ENCODE measurements at regions not wholly inside any gene's neighbourhood (a gene's known extent, or its start where the extent isn't known, plus 50 kb on each side); places are given as distances from the start of the nearest gene placed in this dataset.
A peak's percentile ranks its signal among the peaks of the same experiment; 100 is the strongest.

DNA sequence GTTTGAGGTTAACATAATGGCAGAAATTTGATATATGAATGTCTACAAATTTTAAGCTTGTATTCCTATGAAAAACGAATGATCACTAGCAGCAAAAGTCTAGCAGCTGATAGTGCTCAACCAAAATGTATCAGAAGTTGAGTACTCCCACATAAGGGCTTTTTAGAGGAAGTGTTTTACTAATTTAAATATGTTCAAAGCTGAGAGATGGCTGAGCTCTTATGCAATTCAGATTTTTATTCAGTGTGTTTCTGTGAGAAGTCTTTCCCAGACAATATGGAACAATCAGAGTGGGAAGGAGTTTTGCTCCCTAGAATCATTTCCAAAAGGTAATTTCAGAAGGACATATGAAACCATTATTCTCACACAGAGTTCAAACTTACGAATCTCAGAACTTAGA lies 327.0 kb downstream of the ZPLD1 start:
- TF ChIP-seq, protein P1, sequence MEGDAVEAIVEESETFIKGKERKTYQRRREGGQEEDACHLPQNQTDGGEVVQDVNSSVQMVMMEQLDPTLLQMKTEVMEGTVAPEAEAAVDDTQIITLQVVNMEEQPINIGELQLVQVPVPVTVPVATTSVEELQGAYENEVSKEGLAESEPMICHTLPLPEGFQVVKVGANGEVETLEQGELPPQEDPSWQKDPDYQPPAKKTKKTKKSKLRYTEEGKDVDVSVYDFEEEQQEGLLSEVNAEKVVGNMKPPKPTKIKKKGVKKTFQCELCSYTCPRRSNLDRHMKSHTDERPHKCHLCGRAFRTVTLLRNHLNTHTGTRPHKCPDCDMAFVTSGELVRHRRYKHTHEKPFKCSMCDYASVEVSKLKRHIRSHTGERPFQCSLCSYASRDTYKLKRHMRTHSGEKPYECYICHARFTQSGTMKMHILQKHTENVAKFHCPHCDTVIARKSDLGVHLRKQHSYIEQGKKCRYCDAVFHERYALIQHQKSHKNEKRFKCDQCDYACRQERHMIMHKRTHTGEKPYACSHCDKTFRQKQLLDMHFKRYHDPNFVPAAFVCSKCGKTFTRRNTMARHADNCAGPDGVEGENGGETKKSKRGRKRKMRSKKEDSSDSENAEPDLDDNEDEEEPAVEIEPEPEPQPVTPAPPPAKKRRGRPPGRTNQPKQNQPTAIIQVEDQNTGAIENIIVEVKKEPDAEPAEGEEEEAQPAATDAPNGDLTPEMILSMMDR (conservative IDR thresholded peaks at IDR 0.05; ENCODE audit: low read depth, low read length): no peak
- DNase-seq (ENCODE audit: low read depth): no peak
- H3K4me3 ChIP-seq (ENCODE audit: low read depth, low read length): no peak overlapping the region

DNA sequence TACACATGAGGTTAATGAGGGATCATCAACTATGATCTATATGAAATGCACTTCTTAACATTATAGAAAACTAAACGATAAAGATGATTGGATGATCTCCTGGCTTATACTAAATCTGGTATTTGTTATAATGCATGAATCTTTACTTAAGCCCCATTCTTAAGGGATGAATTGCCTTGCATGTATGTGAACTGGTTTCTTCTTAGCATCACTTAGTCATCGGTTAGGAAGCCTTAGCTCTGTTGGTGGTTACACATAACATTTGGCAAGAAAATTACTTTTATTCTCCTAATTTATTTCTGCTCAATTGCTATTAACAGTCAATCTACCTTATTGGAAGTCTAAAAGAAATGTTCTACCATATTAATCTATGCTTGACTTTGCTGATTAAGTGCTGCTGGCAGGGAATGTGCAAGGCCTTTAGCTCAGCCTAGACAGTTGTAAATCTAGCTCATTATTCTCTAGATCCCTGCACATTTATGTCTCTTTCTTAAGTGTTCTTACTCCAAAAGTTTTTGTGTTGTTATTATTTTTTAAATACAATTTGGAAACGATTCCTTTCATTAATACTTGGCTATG lies 356.0 kb downstream of the ZPLD1 start:
- no peak overlapping the region for H3K4me3 ChIP-seq (ENCODE audit: low read depth, low read length)
- peak; percentile 5 for DNase-seq (ENCODE audit: low read depth)
- TF ChIP-seq, protein P1 (conservative IDR thresholded peaks at IDR 0.05; ENCODE audit: low read depth, low read length): no peak

DNA sequence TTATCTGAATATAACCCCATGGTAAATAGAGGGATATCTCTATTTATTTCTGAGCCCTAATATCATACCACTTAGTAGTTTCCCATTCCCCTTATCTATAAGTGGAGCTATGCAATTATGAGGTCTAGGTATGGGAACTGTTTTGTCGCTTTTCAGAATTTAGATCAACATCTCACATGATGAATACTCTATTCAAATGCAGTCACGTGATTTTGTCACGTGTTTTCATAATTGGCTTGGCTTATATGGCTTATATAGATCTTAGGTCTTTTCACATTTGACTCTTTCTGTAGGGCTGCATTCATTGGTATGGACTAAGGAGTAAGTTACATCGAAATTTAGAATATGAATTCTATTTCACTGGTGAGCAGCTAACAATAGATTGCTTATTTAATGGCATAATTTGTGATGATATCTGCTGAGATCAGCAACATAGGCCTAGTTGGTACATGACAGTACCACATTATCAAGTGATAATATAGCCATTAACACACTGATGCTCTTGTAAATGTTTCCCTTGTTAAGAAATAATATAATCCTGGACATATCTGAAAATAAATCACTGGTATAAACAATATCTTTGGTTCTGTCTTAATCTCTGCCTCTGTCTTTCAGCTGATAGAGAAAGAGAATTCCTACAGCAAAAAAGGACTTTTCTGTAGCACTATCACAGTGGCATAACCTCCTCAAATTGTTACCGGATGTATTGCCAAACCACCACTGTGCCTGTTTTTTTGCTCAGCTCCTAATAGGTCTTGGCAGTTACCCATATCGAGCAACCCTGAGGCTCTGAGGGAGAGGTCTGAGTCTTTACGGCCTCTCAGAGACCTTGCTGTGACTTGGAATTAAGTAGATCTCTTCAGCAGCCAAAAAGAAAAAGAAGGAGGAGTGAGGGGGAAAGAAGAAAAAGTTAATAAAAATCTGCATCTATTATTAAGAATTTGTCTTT lies 357.1 kb downstream of the ZPLD1 start:
- peak; percentile 1 for DNase-seq (ENCODE audit: low read depth)
- TF ChIP-seq, protein P1 (conservative IDR thresholded peaks at IDR 0.05; ENCODE audit: low read depth, low read length): no peak
- no peak overlapping the region for H3K4me3 ChIP-seq (ENCODE audit: low read depth, low read length)

DNA sequence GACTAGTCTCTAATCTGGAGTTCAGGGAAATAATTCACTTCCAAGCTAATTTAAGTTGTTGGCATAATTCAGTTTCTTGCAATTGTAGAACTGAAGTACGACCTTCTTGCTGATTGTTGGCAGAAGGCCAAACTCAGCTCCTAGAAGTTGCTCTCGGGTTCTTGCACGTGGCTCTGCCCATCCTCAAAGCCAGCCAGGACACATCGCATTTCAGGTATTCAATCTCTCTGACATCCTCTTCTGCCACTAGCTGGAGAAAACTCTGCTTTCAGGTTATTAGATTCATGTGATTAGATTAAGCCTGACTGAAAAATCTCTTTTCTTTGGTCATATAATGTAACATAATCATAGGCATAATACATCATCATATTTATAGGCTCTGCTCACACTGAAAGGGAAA lies 362.0 kb downstream of the ZPLD1 start:
- TF ChIP-seq, protein P1 (conservative IDR thresholded peaks at IDR 0.05; ENCODE audit: low read depth, low read length): no peak
- no peak overlapping the region for H3K4me3 ChIP-seq (ENCODE audit: low read depth, low read length)
- DNase-seq (ENCODE audit: low read depth): peak; percentile 1

DNA sequence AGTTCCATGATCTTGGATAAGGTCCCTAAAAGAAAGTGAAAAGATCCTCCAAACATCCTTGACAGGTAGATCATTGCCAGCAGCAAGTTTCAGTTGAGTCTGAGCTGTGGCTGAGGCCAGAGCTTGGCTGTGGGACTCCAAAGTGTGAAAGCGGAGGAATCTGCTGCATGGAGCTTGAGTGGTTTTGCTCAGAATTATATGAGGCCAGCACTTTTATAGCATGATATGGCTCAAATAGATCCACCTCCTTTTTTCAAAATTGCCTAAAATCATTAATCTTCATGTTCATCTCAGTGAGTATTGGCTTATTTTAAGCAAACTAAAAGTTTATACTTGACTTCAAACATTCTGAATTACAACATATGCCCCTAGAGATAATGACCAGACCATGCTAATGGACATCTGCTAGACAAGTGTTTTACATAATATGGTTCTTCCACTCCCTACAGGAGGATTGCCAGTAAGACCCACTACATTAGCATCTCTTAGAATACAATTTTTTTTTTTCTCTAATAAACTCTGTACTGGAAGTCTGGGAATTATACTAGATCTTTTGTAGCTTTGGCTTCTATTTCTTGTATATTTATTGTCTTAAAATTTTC lies 368.1 kb downstream of the ZPLD1 start:
- TF ChIP-seq, protein P1 (conservative IDR thresholded peaks at IDR 0.05; ENCODE audit: low read depth, low read length): no peak
- no peak overlapping the region for H3K4me3 ChIP-seq (ENCODE audit: low read depth, low read length)
- DNase-seq (ENCODE audit: low read depth): no peak

DNA sequence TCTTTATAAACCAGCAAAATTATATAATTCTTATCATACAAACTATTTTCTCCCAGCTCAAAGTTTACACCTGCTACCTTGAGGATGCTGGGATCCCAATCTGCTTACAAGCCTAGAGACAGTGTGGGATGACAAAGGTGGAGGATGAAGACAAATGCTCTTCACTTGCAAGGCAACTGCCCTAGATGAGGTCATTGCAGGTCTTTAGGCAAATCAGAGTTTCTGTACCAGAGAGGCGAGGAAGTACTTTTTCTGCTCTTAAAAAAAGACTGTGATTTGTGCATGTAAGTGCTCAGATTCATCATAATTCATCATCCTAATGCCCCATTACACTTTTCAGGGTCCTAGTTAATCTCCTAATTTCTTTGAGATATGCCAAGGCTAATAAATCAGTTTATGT lies 376.1 kb downstream of the ZPLD1 start:
- DNase-seq (ENCODE audit: low read depth): no peak
- no peak overlapping the region for H3K4me3 ChIP-seq (ENCODE audit: low read depth, low read length)
- TF ChIP-seq, protein P1 (conservative IDR thresholded peaks at IDR 0.05; ENCODE audit: low read depth, low read length): no peak
